H9 (cell line): ENCODE measurements at regions not wholly inside any gene's neighbourhood (a gene's known extent, or its start where the extent isn't known, plus 50 kb on each side); places are given as distances from the start of the nearest gene placed in this dataset.

ENCODE experiments used
- DNase-seq: peaks from one replicate; pipeline ENCODE4 v3.0.0-alpha.2; 2017
- H2AFZ ChIP-seq: one replicate; pipeline ENCODE4 v1.6.1; 2013; ENCODE audit warnings: mild to moderate bottlenecking, low read length, control low read depth, moderate library complexity
- H2AK5ac ChIP-seq: 2 replicates; pipeline ENCODE4 v1.6.1; 2013; ENCODE audit warnings: low read length, control low read depth, mixed read lengths; ENCODE audit not compliant: insufficient read length
- H2BK120ac ChIP-seq: one replicate; pipeline ENCODE4 v1.6.1; 2013; ENCODE audit warnings: low read depth, mild to moderate bottlenecking, low read length, control low read depth, inconsistent platforms; ENCODE audit not compliant: poor library complexity, severe bottlenecking
- H2BK12ac ChIP-seq: 2 replicates; pipeline ENCODE4 v1.6.1; 2013; ENCODE audit warnings: low read length, control low read depth, mixed read lengths, low read depth; ENCODE audit not compliant: insufficient read length
- H2BK15ac ChIP-seq: 2 replicates; pipeline ENCODE4 v1.6.1; 2013; ENCODE audit warnings: low read depth, low read length, control low read depth
- H2BK20ac ChIP-seq: one replicate; pipeline ENCODE4 v1.6.1; 2013; ENCODE audit warnings: low read depth, mild to moderate bottlenecking, low read length, control low read depth, inconsistent platforms; ENCODE audit not compliant: poor library complexity, severe bottlenecking
- H2BK5ac ChIP-seq: 2 replicates; pipeline ENCODE4 v1.6.1; 2013; ENCODE audit warnings: low read length, control low read depth, mixed read lengths; ENCODE audit not compliant: insufficient read length
- H3K14ac ChIP-seq: 2 replicates; pipeline ENCODE4 v1.6.1; 2013; ENCODE audit warnings: low read length, control low read depth; ENCODE audit not compliant: insufficient read depth
- H3K18ac ChIP-seq: 2 replicates; pipeline ENCODE4 v1.6.1; 2013; ENCODE audit warnings: low read depth, mild to moderate bottlenecking, mixed read lengths, low read length, control low read depth; ENCODE audit not compliant: insufficient read length
- H3K23ac ChIP-seq: 2 replicates; pipeline ENCODE4 v1.6.1; 2013; ENCODE audit warnings: low read length, control low read depth, mixed read lengths, low read depth; ENCODE audit not compliant: insufficient read length
- H3K23me2 ChIP-seq: 2 replicates; pipeline ENCODE4 v1.6.1; 2013; ENCODE audit warnings: low read depth, mild to moderate bottlenecking, mixed read lengths, low read length, control low read depth; ENCODE audit not compliant: insufficient read length, poor library complexity, severe bottlenecking
- H3K27ac ChIP-seq: 2 replicates; pipeline ENCODE4 v1.5.1; 2013; ENCODE audit warnings: low read length, control low read depth, mixed read lengths, low read depth; ENCODE audit not compliant: insufficient read length
- H3K27me3 ChIP-seq: 2 replicates; pipeline ENCODE4 v1.6.1; 2013; ENCODE audit warnings: low read length, control low read depth, inconsistent platforms; ENCODE audit not compliant: insufficient read depth
- H3K4ac ChIP-seq: 2 replicates; pipeline ENCODE4 v1.6.1; 2013; ENCODE audit warnings: low read depth, mild to moderate bottlenecking, control low read depth, inconsistent platforms, low read length, moderate library complexity
- H3K4me1 ChIP-seq: 2 replicates; pipeline ENCODE4 v1.6.1; 2013; ENCODE audit warnings: low read length, control low read depth, inconsistent platforms; ENCODE audit not compliant: insufficient read depth
- H3K4me2 ChIP-seq: 2 replicates; pipeline ENCODE4 v1.6.1; 2013; ENCODE audit warnings: low read length, control low read depth, mixed read lengths; ENCODE audit not compliant: insufficient read length, insufficient read depth
- H3K56ac ChIP-seq: 2 replicates; pipeline ENCODE4 v1.6.1; 2013; ENCODE audit warnings: low read depth, mild to moderate bottlenecking, mixed read lengths, low read length, control low read depth; ENCODE audit not compliant: insufficient read length
- H3K79me1 ChIP-seq: 2 replicates; pipeline ENCODE4 v1.6.1; 2013; ENCODE audit warnings: low read depth, mild to moderate bottlenecking, moderate library complexity, low read length, control low read depth, inconsistent platforms; ENCODE audit not compliant: insufficient read depth, poor library complexity, severe bottlenecking
- H3K79me2 ChIP-seq: 2 replicates; pipeline ENCODE4 v1.6.1; 2013; ENCODE audit warnings: low read length, control low read depth, inconsistent platforms; ENCODE audit not compliant: insufficient read depth
- H3K9ac ChIP-seq: 2 replicates; pipeline ENCODE4 v1.6.1; 2013; ENCODE audit warnings: low read length, control low read depth, mixed read lengths; ENCODE audit not compliant: insufficient read length; ENCODE audit errors: extremely low read depth
- H3K9me3 ChIP-seq: one replicate; pipeline ENCODE4 v1.6.1; 2013; ENCODE audit warnings: low read depth, low read length, inconsistent platforms; ENCODE audit not compliant: control insufficient read depth
- H3T11ph ChIP-seq: one replicate; pipeline ENCODE4 v1.6.1; 2013; ENCODE audit warnings: mild to moderate bottlenecking, low read length, control low read depth, inconsistent platforms
- H4K20me1 ChIP-seq: one replicate; pipeline ENCODE4 v1.6.1; 2013; ENCODE audit not compliant: control insufficient read depth, insufficient read length, insufficient read depth
- H4K5ac ChIP-seq: 2 replicates; pipeline ENCODE4 v1.6.1; 2013; ENCODE audit warnings: low read depth, mild to moderate bottlenecking, mixed read lengths, low read length, control low read depth; ENCODE audit not compliant: insufficient read length
- H4K8ac ChIP-seq: replicated peaks from 2 replicates; pipeline ENCODE4 v1.6.1; 2013; ENCODE audit warnings: low read length, control low read depth, mixed read lengths, low read depth; ENCODE audit not compliant: insufficient read length
- H4K91ac ChIP-seq: 2 replicates; pipeline ENCODE4 v1.6.1; 2013; ENCODE audit warnings: low read depth, mild to moderate bottlenecking, moderate library complexity, mixed read lengths, low read length, control low read depth; ENCODE audit not compliant: insufficient read length
- H3K27ac Mint-ChIP-seq, 3 experiments: 2 replicates in 2 of 3; 3 replicates in 1 of 3; pipeline ENCODE4 v1.8.0; 2020 to 2021; ENCODE audit warnings: mixed read lengths in 3 of 3, mild to moderate bottlenecking in 1 of 3, moderate library complexity in 1 of 3
- H3K27me3 Mint-ChIP-seq: 2 replicates; pipeline ENCODE4 v1.8.0; 2021; ENCODE audit warnings: low read depth, mild to moderate bottlenecking, moderate library complexity, mixed read lengths
- H3K36me3 Mint-ChIP-seq, 3 experiments: 2 replicates in 2 of 3; 3 replicates in 1 of 3; pipeline ENCODE4 v1.8.0; 2020 to 2021; ENCODE audit warnings: low read depth in 3 of 3, mixed read lengths in 3 of 3; ENCODE audit not compliant: insufficient read depth in 1 of 3
- H3K4me1 Mint-ChIP-seq, 2 experiments: 2 replicates each; pipeline ENCODE4 v1.8.0; 2020; ENCODE audit warnings: mixed read lengths in 2 of 2
- H3K4me3 Mint-ChIP-seq, 2 experiments: 2 replicates in 1 of 2; 3 replicates in 1 of 2; pipeline ENCODE4 v1.8.0; 2020 to 2021; ENCODE audit warnings: mild to moderate bottlenecking in 2 of 2, mixed read lengths in 2 of 2, moderate library complexity in 1 of 2
- H3K9me3 Mint-ChIP-seq, 2 experiments: 2 replicates in 1 of 2; 3 replicates in 1 of 2; pipeline ENCODE4 v1.8.0; 2020; ENCODE audit warnings: mild to moderate bottlenecking in 2 of 2, mixed read lengths in 2 of 2, moderate library complexity in 1 of 2
- WGBS: extraction: QIAGEN DNeasy Blood & Tissue Kit; methylation state at CpG from one replicate; pipeline ENCODE4 v1.1.7; 2013; ENCODE audit warnings: missing lambda C conversion rate, low lambda C conversion rate, mixed read lengths; ENCODE audit not compliant: insufficient read length; ENCODE audit errors: extremely low coverage; 5-methylcytosine and 5-hydroxymethylcytosine counted together
- TF ChIP-seq, protein P1 (sequence below): fragments of 200-600 bp; sonication (generic); conservative IDR thresholded peaks from 3 replicates; pipeline ENCODE4 v1.8.0; 2021; ENCODE audit warnings: antibody characterized with exemption, mild to moderate bottlenecking

DNA sequence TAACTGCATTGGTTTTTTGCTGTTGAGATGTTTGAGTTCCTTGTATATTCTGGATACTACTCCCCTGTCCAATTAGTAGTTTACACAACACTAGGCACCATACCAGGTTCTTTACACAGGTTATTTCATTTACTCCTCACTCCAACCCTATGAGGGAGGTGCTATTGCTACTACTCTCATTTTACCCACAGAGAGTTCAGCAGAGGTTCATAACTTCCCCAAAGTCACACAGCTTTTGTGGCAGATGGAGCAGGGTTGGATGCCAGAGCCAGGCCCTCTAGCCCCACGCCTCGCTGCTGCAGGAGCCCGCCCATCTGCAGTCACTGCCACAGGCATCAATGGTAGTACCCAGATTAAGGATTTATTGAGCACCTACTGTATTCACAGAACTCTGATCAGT lies 61.7 kb upstream of the MAP3K4 start:
- no peak for DNase-seq
- TF ChIP-seq, protein P1, sequence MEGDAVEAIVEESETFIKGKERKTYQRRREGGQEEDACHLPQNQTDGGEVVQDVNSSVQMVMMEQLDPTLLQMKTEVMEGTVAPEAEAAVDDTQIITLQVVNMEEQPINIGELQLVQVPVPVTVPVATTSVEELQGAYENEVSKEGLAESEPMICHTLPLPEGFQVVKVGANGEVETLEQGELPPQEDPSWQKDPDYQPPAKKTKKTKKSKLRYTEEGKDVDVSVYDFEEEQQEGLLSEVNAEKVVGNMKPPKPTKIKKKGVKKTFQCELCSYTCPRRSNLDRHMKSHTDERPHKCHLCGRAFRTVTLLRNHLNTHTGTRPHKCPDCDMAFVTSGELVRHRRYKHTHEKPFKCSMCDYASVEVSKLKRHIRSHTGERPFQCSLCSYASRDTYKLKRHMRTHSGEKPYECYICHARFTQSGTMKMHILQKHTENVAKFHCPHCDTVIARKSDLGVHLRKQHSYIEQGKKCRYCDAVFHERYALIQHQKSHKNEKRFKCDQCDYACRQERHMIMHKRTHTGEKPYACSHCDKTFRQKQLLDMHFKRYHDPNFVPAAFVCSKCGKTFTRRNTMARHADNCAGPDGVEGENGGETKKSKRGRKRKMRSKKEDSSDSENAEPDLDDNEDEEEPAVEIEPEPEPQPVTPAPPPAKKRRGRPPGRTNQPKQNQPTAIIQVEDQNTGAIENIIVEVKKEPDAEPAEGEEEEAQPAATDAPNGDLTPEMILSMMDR = no peak
- no peaks in the 10 kb centered on the region for H3K79me2 ChIP-seq
- H3K4me1 ChIP-seq = peaks cover 2% of the 10 kb centered on the region; the same call in 1 of the 2 replicates
- peaks cover 17 to 21% of the 10 kb centered on the region in 2 experiments for H3K4me1 Mint-ChIP-seq
- no peak overlapping the region for H2BK20ac ChIP-seq
- no peaks in the 10 kb centered on the region; a peak in 1 of 5 replicates for H3K9me3 Mint-ChIP-seq
- no peak overlapping the region for H2BK12ac ChIP-seq
- H3T11ph ChIP-seq = no peak overlapping the region
- H3K14ac ChIP-seq = no peak overlapping the region
- no peak overlapping the region for H4K8ac ChIP-seq
- no peak overlapping the region for H4K91ac ChIP-seq
- no peaks in the 10 kb centered on the region; the same call in 1 of the 2 replicates for H3K27me3 ChIP-seq
- no peaks in the 10 kb centered on the region for H3K9me3 ChIP-seq
- no peak overlapping the region for H4K5ac ChIP-seq
- no peak overlapping the region for H2AK5ac ChIP-seq
- H3K56ac ChIP-seq = no peak overlapping the region
- no peak overlapping the region for H3K4me2 ChIP-seq
- H3K4me3 Mint-ChIP-seq = no peak overlapping the region
- peaks cover 3% of the 10 kb centered on the region for H3K23me2 ChIP-seq
- no peak overlapping the region for H3K27ac ChIP-seq
- no peaks in the 10 kb centered on the region; a peak in 1 of 7 replicates for H3K36me3 Mint-ChIP-seq
- no peak overlapping the region for H2BK15ac ChIP-seq
- H3K4ac ChIP-seq = no peak overlapping the region
- no peak overlapping the region for H3K27ac Mint-ChIP-seq
- H3K9ac ChIP-seq = no peak overlapping the region
- WGBS = no CpG with 5 or more reads among the region's 3 CpGs
- no peak overlapping the region for H3K18ac ChIP-seq
- peaks cover 30% of the 10 kb centered on the region for H3K27me3 Mint-ChIP-seq
- no peaks in the 10 kb centered on the region for H3K79me1 ChIP-seq
- no peak overlapping the region for H2BK120ac ChIP-seq
- no peak overlapping the region for H2BK5ac ChIP-seq
- no peak overlapping the region for H2AFZ ChIP-seq
- peaks cover 4% of the 10 kb centered on the region for H4K20me1 ChIP-seq
- no peak overlapping the region for H3K23ac ChIP-seq
